ENCODE measurements at regions not wholly inside any gene's neighbourhood (a gene's known extent, or its start where the extent isn't known, plus 50 kb on each side); places are given as distances from the start of the nearest gene placed in this dataset.

GRCh38 chr2:239519089-239519920 lies 118.5 kb upstream of the HDAC4 start:
- TF ChIP-seq, protein P1, sequence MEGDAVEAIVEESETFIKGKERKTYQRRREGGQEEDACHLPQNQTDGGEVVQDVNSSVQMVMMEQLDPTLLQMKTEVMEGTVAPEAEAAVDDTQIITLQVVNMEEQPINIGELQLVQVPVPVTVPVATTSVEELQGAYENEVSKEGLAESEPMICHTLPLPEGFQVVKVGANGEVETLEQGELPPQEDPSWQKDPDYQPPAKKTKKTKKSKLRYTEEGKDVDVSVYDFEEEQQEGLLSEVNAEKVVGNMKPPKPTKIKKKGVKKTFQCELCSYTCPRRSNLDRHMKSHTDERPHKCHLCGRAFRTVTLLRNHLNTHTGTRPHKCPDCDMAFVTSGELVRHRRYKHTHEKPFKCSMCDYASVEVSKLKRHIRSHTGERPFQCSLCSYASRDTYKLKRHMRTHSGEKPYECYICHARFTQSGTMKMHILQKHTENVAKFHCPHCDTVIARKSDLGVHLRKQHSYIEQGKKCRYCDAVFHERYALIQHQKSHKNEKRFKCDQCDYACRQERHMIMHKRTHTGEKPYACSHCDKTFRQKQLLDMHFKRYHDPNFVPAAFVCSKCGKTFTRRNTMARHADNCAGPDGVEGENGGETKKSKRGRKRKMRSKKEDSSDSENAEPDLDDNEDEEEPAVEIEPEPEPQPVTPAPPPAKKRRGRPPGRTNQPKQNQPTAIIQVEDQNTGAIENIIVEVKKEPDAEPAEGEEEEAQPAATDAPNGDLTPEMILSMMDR (IDR thresholded peaks at IDR 0.05; ENCODE audit: low read depth, low read length) = no peak
- DNase-seq (ENCODE audit: extremely low read depth, low read depth) = no peak

DNA sequence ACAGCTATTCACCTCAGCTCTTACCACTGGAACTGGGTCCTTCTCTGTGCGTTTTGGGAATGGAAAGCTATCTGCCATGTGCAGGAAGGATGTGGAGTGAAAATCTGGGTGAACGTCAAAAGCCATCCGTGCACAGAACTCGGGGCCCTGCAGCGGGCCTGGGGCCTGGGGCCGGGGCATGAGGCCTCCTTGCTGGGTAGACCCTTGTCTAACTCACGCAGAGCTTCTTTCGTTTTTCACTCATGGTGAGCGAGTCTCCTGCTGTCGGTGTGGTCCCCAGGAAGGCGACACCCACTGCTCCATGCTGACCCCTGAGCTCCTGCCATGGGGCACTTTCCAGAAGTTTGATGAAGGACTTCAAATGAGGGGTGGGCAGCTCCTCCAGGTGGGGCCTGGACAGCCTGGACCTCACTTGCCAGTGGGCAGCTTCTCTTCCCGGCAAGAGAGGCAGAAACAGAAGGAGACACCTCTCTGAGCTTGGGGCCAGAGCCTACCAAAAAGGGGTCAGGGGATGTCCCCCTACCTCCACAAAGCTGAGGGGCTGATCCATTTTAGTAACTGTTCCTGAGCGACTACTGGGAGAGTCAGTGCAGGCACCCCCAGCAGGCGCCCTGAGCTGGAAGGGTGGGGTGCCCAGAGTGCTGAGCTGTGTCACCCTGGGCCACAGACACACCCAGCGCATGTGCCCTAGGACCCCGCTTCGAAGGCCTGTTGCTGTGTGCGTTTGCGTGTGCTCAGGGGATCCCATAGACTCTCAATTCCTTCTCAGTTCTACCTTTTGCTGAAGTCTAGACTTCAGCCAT lies 117.7 kb upstream of the HDAC4 start:
- TF ChIP-seq, protein P1 (IDR thresholded peaks at IDR 0.05; ENCODE audit: low read depth, low read length) = no peak
- no peak for DNase-seq (ENCODE audit: extremely low read depth, low read depth)

- DNase-seq (ENCODE audit: extremely low read depth, low read depth) = no peak
- TF ChIP-seq, protein P1 (IDR thresholded peaks at IDR 0.05; ENCODE audit: low read depth, low read length) = no peak
Observed at GRCh38 chr2:239517686-239518085, 116.9 kb upstream of the HDAC4 start.

GRCh38 chr2:239516954-239517305 lies 116.1 kb upstream of the HDAC4 start:
- DNase-seq (ENCODE audit: extremely low read depth, low read depth) = no peak
- TF ChIP-seq, protein P1 (IDR thresholded peaks at IDR 0.05; ENCODE audit: low read depth, low read length) = no peak

GRCh38 chr2:239516286-239516953 lies 115.6 kb upstream of the HDAC4 start:
- DNase-seq (ENCODE audit: extremely low read depth, low read depth) = no peak
- TF ChIP-seq, protein P1 (IDR thresholded peaks at IDR 0.05; ENCODE audit: low read depth, low read length) = no peak

GRCh38 chr2:239514754-239515530 lies 114.1 kb upstream of the HDAC4 start:
- no peak for DNase-seq (ENCODE audit: extremely low read depth, low read depth)
- TF ChIP-seq, protein P1 (IDR thresholded peaks at IDR 0.05; ENCODE audit: low read depth, low read length) = no peak
